GM12874 (cell line): ENCODE measurements at regions not wholly inside any gene's neighbourhood (a gene's known extent, or its start where the extent isn't known, plus 50 kb on each side); places are given as distances from the start of the nearest gene placed in this dataset.

ENCODE experiments used
- TF ChIP-seq, protein P1 (sequence below): IDR thresholded peaks from 2 replicates; pipeline ENCODE4 v1.5.1; 2011; ENCODE audit warnings: low read depth, mild to moderate bottlenecking, control low read depth, low read length, moderate library complexity; ENCODE audit not compliant: insufficient read depth

DNA sequence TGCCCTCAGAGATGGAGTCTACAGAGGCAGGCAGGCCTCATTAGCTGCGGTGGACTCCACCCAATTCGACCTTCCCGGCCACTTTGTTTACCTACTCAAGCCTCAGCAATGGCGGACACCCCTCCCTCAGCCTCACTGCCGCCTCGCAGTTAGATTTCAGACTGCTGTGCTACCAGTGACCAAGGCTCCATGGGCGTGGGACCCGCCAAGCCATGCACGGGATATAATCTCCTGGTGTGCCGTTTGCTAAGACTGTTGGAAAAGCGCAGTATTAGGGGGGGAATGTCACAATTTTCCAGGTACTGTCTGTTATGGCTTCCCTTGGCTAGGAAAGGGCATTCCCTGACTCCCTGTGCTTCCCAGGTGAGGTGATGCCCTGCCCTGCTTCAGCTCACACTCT lies 252.3 kb downstream of the ARL4A start:
- TF ChIP-seq, protein P1, sequence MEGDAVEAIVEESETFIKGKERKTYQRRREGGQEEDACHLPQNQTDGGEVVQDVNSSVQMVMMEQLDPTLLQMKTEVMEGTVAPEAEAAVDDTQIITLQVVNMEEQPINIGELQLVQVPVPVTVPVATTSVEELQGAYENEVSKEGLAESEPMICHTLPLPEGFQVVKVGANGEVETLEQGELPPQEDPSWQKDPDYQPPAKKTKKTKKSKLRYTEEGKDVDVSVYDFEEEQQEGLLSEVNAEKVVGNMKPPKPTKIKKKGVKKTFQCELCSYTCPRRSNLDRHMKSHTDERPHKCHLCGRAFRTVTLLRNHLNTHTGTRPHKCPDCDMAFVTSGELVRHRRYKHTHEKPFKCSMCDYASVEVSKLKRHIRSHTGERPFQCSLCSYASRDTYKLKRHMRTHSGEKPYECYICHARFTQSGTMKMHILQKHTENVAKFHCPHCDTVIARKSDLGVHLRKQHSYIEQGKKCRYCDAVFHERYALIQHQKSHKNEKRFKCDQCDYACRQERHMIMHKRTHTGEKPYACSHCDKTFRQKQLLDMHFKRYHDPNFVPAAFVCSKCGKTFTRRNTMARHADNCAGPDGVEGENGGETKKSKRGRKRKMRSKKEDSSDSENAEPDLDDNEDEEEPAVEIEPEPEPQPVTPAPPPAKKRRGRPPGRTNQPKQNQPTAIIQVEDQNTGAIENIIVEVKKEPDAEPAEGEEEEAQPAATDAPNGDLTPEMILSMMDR: no peak

DNA sequence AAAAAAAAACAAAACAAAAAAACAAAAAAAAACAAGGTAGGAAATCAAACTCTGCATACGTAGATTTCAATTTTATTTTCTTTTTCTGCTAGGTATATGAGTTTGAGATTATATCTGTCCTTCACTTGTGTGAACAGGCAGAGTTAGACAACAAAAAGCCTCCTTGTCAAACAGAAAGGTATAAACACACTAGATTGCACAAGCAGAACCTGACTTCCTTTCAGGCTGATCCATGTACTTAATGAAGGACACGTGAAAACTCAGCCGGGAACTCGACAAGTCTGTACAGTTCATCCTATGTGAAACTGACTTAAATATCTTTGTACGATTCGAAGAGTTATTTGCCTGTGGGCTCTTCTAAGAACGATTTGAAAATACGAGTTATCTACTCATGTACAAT lies 254.1 kb downstream of the ARL4A start:
- TF ChIP-seq, protein P1: no peak

DNA sequence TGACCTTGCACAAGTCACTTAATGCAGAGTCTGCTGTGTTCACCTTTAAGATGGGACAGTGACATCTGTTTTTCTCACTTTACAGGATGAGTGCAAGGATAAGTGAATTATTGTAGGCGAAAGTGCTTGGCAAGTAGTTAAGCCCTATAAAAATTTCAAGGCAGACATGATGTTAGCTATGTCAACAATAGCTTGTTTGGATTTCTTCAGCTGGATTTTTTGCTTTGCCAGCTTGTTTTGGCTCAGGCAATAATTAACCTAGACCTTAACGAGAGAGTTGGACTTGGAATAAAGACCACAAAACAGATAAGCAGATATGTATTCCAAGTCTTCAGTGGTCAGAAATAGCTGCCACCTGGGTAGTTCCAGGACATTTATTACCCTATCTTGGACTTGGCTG lies 255.2 kb downstream of the ARL4A start:
- TF ChIP-seq, protein P1: no peak

DNA sequence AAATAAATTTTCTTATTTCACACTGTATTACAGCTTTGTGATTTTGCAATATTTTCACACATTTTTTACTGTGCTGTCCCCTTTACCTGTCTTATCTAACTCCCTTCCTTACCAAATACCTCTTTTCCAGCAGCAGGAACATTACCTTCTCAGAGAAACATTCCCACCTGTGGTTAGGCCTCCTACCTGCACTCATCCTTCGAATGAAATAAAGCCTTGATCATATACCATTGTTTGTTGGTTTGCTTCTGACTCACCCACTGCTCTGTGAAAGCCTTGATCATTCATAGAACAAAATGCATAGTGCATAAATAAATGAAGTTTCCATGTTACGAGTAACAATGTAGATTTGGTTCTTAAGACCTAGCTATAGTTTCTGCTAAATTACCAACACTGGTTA lies 256.3 kb downstream of the ARL4A start:
- TF ChIP-seq, protein P1: no peak

DNA sequence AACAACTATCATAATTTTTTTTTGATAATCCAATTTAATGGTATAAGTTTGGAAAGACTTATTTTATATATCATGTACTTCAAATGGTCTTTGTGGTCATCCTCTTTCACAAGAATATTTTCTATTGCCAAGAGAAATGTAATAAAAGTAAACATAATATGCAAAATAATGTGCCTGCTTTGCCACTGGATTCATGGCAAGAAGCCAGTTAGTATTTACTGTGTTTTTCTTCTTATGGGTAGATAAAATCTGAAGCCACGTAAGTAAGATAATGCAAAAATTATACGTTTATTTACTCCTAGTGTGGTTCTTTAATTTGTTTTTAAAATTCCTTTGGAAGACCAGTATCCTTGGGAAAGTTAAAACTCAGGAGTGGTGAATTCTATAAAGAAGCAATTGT lies 258.5 kb downstream of the ARL4A start:
- TF ChIP-seq, protein P1: no peak

DNA sequence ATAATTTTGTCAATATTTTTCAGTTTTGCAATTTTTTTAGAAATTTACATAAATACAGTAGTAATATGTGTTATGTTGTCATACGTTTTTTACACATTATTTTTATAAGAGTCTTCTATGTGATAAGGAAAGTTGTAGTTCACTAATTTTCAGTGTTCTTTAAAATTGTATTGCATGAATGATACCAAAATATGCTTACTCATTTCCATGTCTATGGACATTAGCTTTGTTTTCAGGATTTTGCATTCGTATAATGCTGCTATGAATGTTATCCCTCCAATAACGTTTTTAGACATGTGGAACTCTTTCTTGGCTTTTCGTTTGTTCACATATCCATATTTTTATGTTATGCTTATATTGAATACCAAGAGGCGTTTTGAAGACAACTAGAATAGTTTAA lies 260.0 kb downstream of the ARL4A start:
- TF ChIP-seq, protein P1: no peak

DNA sequence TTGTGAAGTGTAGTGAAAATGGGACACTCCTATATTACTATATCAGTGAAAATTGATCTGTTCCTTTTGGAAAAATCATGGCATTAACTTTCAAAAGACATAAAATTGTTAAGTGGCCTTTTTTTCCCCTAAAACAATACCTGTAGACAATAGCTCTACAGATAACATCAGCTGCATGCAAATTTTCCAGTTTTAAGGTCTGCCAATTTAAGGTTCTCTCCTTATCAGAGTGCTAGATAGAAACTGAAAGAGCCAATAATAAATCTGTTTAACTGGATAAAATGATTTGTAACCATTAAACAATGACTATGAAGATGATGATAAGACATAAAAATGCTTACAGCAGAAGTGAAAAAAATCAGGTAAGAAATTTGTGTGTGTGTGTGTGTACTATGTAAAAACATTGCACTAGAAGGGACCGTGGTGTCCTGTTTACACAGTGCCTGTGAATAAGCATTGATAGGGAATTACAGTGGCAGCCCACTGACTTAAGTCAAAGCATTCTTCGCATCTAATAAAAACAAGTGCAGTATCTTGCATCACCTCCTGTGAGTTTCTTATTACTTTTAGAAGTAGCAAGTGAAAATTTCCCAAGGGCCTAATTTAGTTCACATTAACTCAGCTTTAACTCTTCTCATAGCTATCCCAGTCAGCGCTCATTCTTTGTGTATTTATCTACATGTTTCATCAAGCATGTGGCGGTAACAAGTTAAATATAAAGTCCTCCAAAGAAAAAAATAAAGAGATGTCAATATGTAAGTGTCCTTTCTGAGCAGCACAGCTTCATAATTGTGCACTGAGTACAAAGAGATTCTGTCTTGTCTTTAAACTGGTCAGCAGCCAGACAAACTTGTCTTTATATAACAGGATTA lies 261.9 kb downstream of the ARL4A start:
- TF ChIP-seq, protein P1: no peak
